Amniotic stem cell (primary cell): ENCODE measurements at regions not wholly inside any gene's neighbourhood (a gene's known extent, or its start where the extent isn't known, plus 50 kb on each side); places are given as distances from the start of the nearest gene placed in this dataset.

Source experiments
- DNase-seq: peaks from one replicate; lab custom pipeline; 2025; lab: John Stamatoyannopoulos, UW

DNA sequence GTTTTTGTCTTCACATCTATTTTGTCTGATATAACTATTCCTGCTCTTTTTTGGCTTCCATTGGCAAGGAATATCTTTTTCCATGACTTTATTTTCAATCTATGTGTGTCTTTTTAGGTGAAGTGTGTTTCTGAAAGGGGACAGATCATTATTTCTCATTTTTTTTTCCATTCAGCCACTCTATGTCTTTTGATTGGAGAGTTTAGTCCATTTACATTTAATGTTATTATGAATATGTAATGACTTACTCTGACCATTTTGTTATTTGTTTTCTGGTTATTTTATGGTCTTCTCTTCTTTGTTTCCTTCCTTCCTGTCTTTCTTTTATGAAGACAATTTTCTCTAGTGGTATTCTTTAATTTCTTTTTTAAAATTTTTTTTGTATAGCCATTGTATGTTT lies 178.6 kb upstream of the CNTN5 start:
- DNase-seq = no peak

DNA sequence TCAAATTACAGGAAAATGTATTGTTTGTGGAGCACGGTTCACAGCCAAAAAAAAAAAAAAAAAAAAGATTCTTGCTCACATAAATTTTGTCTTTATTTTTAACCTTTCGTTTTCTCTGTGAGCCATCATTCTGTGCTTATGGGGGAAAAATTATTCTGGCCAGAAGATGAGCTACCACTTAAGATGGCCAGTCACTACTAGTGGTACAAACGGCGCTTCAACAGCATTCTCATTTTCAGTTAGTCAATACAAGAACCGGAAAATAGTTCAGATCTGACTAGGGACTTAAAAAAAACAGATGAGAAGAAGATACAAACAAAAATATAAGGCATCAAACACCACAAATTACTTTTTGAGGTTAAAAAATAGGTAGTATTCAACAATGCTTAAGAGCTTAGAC lies 158.6 kb upstream of the CNTN5 start:
- no peak for DNase-seq

DNA sequence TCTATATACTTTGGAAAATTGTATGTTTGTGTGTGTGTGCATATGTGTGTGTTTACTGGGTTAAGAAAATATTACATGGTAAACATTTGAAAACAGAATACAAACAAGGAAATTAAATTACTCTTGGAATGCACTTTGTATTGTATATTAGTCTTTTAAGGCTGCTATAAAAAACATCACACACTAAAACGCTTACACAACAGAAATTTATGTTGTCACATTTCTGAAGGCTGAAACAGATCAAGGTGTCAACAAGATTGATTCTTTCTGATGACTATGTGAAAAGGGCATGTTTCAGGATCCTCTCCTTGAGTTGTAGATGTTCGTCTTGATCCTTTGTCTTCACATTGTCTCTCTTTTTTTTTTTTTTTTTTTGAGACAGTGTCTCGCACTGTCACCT lies 149.1 kb upstream of the CNTN5 start:
- DNase-seq = no peak

DNA sequence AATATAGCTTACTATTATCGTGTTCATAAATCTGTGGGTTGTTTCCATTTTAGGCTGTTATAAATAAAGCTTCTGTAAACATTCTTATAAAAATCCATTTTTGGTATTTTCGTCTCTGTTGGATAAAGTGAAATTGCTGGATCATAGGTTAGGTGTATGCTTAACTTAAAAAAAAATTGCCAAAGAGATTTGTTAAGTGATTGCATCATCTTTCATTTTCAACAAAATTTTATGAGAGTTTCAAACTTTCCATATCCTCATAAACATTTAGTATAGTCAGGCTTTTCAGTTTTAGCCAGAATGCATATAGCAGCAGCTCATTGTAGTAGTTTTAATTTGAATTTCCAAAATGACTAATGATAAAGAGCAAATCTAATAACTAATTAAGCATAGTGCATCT lies 146.7 kb upstream of the CNTN5 start:
- DNase-seq = no peak

DNA sequence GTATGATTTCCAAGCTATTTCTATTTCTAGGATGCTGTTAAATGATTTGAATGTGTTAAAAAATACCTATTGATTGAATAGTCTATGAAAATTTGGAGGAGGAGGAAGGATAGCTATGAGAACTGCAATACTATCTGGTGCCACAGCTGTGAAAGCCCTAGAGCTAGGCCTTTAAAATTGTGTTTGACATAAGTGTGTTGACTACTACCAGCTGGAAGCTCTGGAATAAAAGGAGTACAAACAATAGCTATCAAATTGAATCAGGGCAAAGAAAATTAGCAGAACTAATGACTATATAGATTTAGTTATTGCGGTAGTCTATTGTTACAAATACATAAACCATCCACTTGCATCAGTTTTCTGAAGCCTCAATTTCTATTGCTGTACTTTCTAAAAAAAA lies 124.8 kb upstream of the CNTN5 start:
- no peak for DNase-seq

DNA sequence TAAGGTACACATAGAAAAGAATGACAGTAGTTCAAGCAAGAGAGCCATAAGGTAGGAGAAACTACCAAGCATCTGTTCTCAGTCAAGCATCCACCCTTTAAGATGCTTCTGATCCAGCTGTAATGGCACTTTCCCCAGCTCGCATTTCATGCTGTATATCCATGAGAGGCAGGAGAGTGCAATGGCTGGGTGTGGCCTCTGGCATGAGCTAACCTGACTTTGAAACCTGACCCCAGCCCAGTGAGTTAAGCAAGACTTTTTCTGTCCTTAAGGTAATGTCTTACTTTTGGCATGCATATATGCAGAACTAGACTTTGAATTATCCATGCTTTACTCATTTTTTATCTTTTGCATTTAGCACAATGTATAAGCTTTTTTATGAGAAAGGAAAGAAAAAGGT lies 79.8 kb upstream of the CNTN5 start:
- no peak for DNase-seq

DNA sequence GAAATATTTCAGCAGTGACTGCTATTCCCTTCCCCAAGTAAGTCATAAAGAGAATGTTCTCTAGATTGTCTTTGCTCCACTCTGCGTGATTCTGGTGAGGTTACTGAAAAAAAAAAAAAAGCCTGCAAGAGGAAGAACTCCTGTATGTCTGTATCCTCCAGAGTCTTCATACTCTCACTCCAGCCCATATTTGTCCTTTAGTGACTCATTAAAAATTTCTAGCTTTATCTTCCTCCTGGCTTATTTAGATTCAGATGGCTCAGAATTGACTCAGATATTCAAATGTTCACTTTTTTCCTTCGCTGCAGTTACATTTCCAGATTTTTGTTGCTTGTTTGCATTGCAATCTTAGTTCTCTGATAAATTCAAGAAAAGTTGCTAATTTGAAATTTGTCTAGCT lies 76.3 kb upstream of the CNTN5 start:
- no peak for DNase-seq

DNA sequence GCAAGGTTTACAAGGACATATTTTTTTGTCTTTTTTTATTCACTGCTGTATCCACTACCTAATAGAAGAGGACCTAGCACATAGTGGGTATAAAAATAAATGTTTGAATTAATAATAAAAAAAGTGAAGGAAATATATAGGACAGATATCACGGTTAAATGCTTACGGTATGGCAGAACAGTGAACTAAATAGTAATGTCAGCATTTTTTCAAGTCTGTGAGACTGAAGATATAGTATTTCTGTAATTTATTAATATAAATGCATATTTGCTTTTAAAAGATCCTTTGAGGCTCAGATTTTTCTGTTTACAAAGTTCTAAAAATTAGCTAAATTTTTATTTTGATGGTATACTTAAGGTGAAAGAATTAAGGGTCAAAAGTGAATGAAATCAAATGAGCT lies 68.6 kb upstream of the CNTN5 start:
- DNase-seq = no peak

DNA sequence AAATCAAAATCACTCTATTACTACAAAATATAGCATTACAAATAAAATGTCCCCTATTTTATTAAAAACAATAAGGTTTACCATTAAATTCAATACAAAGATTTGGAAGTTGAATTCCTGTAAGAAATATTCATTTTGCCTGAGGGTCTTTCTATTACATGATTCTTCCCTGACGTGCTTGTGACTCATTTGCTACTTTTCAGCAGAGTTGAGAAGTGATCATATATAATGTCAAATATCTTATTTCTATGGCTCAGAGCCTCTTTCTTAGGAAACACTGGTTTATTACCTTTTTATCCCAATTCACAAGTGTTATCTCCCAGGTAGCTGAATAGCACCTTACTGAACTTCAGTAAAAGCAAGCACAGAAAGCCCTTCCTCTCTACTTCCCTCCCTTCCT lies 65.2 kb upstream of the CNTN5 start:
- no peak for DNase-seq

DNA sequence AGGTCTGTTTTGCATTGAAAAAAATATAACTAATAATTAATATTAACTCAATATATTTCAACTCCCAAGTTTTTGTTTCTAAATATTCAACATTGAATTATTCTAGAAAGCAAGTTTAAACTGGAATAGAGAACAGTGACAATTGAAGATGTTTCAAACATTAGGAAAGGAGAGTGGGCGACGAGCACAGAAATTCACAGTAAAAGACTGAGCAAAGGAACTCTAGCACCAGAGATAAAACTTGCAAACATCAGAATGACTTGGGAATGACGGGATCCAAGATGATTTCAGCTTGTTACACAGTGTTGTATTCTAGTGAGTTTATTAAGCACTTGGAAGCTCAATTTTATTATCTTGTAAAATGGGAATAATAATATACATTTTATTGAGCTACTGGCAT lies 56.6 kb upstream of the CNTN5 start:
- DNase-seq = no peak

DNA sequence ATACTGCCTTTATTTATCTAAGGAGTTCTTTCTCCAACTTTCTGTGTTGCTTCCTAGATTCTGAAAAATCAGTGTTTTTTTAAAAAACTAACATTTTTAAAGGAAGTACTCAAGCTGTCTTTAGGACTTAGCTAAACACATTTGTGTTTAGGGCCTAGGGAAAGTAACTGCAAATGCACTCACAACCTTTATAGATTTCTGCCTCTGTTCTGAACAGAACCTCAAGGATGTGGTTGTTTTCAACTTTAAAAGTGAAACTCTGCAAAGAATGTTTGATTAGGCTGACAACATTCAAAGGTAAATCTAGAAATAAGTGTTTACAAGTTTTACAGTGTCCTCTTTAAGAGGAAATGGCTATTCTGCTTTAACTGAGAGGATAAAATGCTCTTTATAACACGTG lies 55.4 kb upstream of the CNTN5 start:
- no peak for DNase-seq

DNA sequence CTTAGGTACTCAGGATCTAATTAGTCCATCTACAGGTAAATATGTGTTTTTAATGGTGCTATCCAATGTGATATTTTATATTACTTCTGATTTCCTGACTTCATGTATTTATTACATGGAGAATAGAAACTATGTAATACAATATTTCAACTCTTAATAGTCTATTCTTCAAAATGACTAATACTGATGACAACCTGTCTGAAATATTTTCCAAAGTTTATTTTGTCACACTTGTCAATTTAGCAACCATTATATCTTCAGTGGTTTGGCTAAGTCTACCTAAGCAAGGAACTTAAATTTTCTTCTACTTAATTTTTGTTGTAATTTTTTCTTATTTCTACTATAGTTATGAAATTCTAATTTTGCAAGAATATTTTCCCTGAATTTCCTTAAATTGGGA lies 55.0 kb upstream of the CNTN5 start:
- DNase-seq = no peak

DNA sequence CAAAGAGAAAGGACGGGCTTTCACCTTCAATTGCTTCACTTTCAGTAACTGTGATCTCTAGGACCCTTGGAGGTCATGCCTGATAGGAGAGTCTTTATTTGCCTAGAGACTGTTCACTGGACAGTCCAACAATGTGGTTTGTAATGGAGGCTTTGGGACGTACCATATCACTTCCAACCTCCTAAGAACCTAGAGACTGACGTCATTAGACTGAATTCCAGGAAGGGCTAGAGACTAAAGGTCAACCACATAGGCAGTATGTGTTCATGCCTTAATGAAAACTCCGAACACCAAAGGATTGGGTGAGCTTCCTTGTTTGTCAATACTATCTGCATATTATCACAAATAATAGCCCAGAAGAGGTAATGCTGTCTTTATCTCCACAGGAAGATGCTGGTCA lies 53.7 kb upstream of the CNTN5 start:
- DNase-seq = no peak
